Stimulated activated CD4-positive, alpha-beta T cell treated with anti-CD3 and anti-CD28 coated beads, Interleukin-1b, Interleukin-23, amount 100 ng/mL, for 24 hours (primary cell): ENCODE measurements at regions not wholly inside any gene's neighbourhood (a gene's known extent, or its start where the extent isn't known, plus 50 kb on each side); places are given as distances from the start of the nearest gene placed in this dataset.

ENCODE experiments used
- DNase-seq, 4 experiments: peaks; one replicate each; pipeline ENCODE4 v3.0.0-alpha.2; 2020; ENCODE audit warnings: low read depth in 4 of 4, low spot score in 1 of 4

GRCh38 chr13:53642306-53642705 lies 613.7 kb downstream of the OLFM4 start:
- no peak for DNase-seq

- DNase-seq, result no peak
These were observed 620.1 kb downstream of the OLFM4 start for GRCh38 chr13:53648673-53649072.

- DNase-seq, result no peak
These were observed 643.4 kb downstream of the OLFM4 start for GRCh38 chr13:53672005-53672404.

GRCh38 chr13:53683146-53683545 lies 654.5 kb downstream of the OLFM4 start:
- no peak for DNase-seq

- no peak for DNase-seq
These were observed 655.0 kb downstream of the OLFM4 start for GRCh38 chr13:53683608-53684007.

- DNase-seq, result no peak
These were observed 662.8 kb downstream of the OLFM4 start for GRCh38 chr13:53691417-53691816.

- DNase-seq, result no peak
These were observed 666.4 kb downstream of the OLFM4 start for GRCh38 chr13:53694814-53695532.

GRCh38 chr13:53703371-53704080 lies 674.9 kb downstream of the OLFM4 start:
- no peak for DNase-seq

- DNase-seq, result no peak
These were observed 690.7 kb downstream of the OLFM4 start for GRCh38 chr13:53719281-53719680.

GRCh38 chr13:53732664-53733063 lies 704.1 kb downstream of the OLFM4 start:
- DNase-seq, result no peak

GRCh38 chr13:53743906-53744305 lies 715.3 kb downstream of the OLFM4 start:
- DNase-seq, result no peak

GRCh38 chr13:53747825-53748224 lies 719.2 kb downstream of the OLFM4 start:
- DNase-seq, result no peak

- no peak for DNase-seq
These were observed 720.7 kb downstream of the OLFM4 start for GRCh38 chr13:53749306-53749705.

- DNase-seq, result no peak
These were observed 730.4 kb downstream of the OLFM4 start for GRCh38 chr13:53759016-53759415.

GRCh38 chr13:53775807-53776206 lies 747.2 kb downstream of the OLFM4 start:
- no peak for DNase-seq

- DNase-seq, result no peak
These were observed 750.3 kb downstream of the OLFM4 start for GRCh38 chr13:53778937-53779336.

GRCh38 chr13:53781941-53782340 lies 753.3 kb downstream of the OLFM4 start:
- no peak for DNase-seq

GRCh38 chr13:53782488-53782961 lies 753.9 kb downstream of the OLFM4 start:
- no peak for DNase-seq

GRCh38 chr13:53783471-53783870 lies 754.9 kb downstream of the OLFM4 start:
- no peak for DNase-seq

GRCh38 chr13:53788286-53788685 lies 759.7 kb downstream of the OLFM4 start:
- DNase-seq, result no peak

- DNase-seq, result no peak
These were observed 771.4 kb downstream of the OLFM4 start for GRCh38 chr13:53800011-53800410.

GRCh38 chr13:53807251-53807834 lies 778.7 kb downstream of the OLFM4 start:
- no peak for DNase-seq
